ENCODE measurements at regions not wholly inside any gene's neighbourhood (a gene's known extent, or its start where the extent isn't known, plus 50 kb on each side); places are given as distances from the start of the nearest gene placed in this dataset.

DNA sequence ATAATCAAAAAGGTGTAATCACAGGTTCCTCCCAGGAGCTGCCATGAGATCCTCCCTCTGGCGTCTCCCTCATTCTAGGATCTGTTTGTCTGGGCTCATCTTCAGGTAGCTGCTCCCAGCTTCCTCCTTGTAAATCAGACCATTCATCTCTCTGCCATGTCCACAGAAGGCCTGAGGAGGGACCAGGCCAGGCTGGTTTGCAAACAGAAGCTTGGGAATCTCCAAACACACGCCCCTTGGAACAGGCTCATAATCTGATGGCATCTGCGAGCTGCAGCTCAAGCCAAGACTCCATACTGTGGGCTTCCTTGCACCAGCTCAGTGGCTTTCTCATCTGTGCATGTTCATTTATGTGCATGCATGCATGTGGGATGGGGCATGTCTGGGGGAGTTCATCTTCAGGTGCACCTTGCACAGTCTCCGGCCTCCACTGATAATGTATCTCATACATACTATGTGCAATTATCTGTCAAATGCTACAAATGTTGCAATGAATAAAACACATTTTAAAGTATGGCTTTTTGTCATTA is 134.9 kb downstream of the NXPE2 start:
- no peaks in the 10 kb centered on the region for H3K36me3 ChIP-seq
- H3K9me3 ChIP-seq: no peaks in the 10 kb centered on the region
- no peak for TF ChIP-seq CTCF (IDR thresholded peaks at IDR 0.05)
- ATAC-seq (no peak), DNase-seq (no peak)
- peaks cover 0 to 11% (median 7%) of the 10 kb centered on the region in 7 donors for H3K27me3 ChIP-seq
- 59 to 68% methylated on average over 4 of the region's 4 CpGs for WGBS, 2 donors
- intact Hi-C loops (cut with DNase I): no loop called here
- no peak overlapping the region for H3K4me3 ChIP-seq
- no peak overlapping the region for H3K27ac ChIP-seq
- H3K4me1 ChIP-seq: no peaks in the 10 kb centered on the region

DNA sequence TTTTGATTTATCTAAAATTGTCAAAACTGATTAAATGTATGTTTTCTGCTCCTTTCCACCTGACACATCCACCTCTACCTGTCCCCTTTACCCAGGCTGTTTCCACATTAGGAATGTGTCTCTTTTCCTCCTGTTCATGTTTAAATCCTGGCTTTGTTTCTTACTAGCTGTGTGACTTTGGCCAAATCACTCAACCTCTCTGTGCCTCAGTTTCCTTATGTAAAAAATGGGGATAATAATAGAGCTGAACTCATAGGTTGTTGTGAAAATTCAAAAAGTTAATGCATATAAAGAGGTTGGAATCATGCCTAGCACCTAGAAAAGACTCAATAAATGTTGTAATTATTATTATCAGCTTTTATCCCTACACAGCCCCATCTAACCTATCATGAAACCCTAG is 136.8 kb downstream of the NXPE2 start:
- ATAC-seq: no peak
- TF ChIP-seq CTCF (IDR thresholded peaks at IDR 0.05): no peak
- Histone ChIP-seq H3K27me3 (peaks cover 0 to 19% (median 8%) of the 10 kb centered on the region in 7 donors), H3K4me3 (no peak overlapping the region), H3K27ac (no peak overlapping the region), H3K4me1 (no peaks in the 10 kb centered on the region), H3K9me3 (no peaks in the 10 kb centered on the region), H3K36me3 (no peaks in the 10 kb centered on the region)
- intact Hi-C loops (cut with DNase I): no loop called here
- DNase-seq: no peak

DNA sequence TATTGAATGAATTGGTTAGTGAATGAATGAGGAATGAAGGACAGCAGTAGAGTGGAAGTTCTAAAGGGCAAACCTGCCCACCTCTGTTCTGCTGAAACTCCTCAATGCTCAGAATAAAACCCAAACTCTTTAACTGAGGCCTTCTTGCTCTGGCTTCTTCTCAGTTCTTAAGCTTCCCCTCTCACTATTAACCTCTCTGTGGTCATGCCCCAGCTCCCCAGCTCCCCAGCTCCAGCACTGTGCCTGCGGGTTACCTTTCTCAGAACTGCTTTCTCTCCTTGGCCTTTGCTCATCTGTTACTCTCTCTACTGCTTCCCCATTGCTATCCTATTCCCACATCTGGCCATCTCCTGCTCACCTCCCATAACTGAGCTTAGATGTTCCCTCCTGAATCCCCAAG is 137.4 kb downstream of the NXPE2 start:
- no peaks in the 10 kb centered on the region for H3K9me3 ChIP-seq
- H3K4me1 ChIP-seq: no peaks in the 10 kb centered on the region
- no peak for TF ChIP-seq CTCF (IDR thresholded peaks at IDR 0.05)
- intact Hi-C loops (cut with DNase I): no loop called here
- DNase-seq: no peak
- WGBS, 2 donors: 84 to 92% methylated on average over 1 of the region's 1 CpG
- ATAC-seq: no peak
- H3K36me3 ChIP-seq: no peaks in the 10 kb centered on the region
- no peak overlapping the region for H3K27ac ChIP-seq
- H3K4me3 ChIP-seq: no peak overlapping the region
- peaks cover 0 to 19% (median 8%) of the 10 kb centered on the region in 7 donors for H3K27me3 ChIP-seq

DNA sequence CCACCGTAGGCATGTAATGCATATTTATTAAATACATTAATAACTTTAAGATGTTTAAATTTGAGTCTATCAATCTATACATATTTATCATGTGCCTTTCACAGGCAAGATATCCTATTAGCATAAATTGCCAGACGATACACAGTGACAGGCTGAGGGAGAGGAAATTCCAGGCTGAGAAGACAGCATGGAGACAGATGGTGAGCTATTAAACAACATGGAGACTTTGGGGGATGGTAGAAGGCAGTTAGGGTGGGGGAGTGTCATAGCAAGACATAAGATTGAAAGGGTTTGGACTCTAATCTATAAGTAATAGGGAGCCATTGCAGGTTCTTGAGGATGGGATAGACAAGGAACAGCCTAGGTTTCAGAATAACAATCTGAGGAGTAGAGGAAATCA is 138.5 kb downstream of the NXPE2 start:
- DNase-seq (no peak), ATAC-seq (no peak)
- Histone ChIP-seq H3K27ac (no peak overlapping the region), H3K27me3 (peaks cover 0 to 19% (median 8%) of the 10 kb centered on the region in 7 donors), H3K4me3 (no peak overlapping the region), H3K9me3 (no peaks in the 10 kb centered on the region), H3K4me1 (no peaks in the 10 kb centered on the region), H3K36me3 (no peaks in the 10 kb centered on the region)
- TF ChIP-seq CTCF (IDR thresholded peaks at IDR 0.05): no peak
- WGBS, 2 donors: 71 to 76% methylated on average over 2 of the region's 2 CpGs
- intact Hi-C loops (cut with DNase I): no loop called here

Measured in heart right ventricle (tissue), 16 donors.